ENCODE measurements at regions not wholly inside any gene's neighbourhood (a gene's known extent, or its start where the extent isn't known, plus 50 kb on each side); places are given as distances from the start of the nearest gene placed in this dataset.

- Histone ChIP-seq H3K27me3 (ENCODE audit: control insufficient read depth, insufficient read depth, low read length) (no peaks in the 10 kb centered on the region), H3K4me1 (ENCODE audit: control insufficient read depth, insufficient read depth, low read length) (no peaks in the 10 kb centered on the region), H3K27ac (ENCODE audit: low read length) (no peak overlapping the region), H3K36me3 (ENCODE audit: control insufficient read depth, insufficient read depth, low read length) (no peaks in the 10 kb centered on the region), H3K9me3 (ENCODE audit: control insufficient read depth, insufficient read depth, low read depth, low read length) (peaks cover 5% of the 10 kb centered on the region; the same call in 1 of the 2 replicates), H3K4me3 (ENCODE audit: low read depth in 2 of 2, low read length in 2 of 2) (no peak overlapping the region)
- ATAC-seq (no peak), DNase-seq (ENCODE audit: low read depth, low spot score) (no peak)
- BruUV-seq (replicated peaks), result no TSS peak
- no peak for TF ChIP-seq REST (IDR thresholded peaks at IDR 0.05; ENCODE audit: insufficient read depth in 1 of 2, low read depth in 2 of 2, low read length in 1 of 2)
- no peak for TF ChIP-seq POLR2AphosphoS5 (IDR thresholded peaks at IDR 0.05; ENCODE audit: low read depth, low read length)
- TF ChIP-seq TCF7L2 (IDR thresholded peaks at IDR 0.05; ENCODE audit: low read depth, low read length), result no peak
- no peak for TF ChIP-seq SIN3A (IDR thresholded peaks at IDR 0.05; ENCODE audit: borderline replicate concordance, insufficient read depth, low read depth, low read length)
- no peak for TF ChIP-seq CTCF (IDR thresholded peaks at IDR 0.05)
- CTCF ChIA-PET, result no interaction called here
- in situ Hi-C loops (cut with HindIII; ENCODE audit: low pct_unique_long_range_greater_than_20kb, low sequenced_read_pairs), result no loop called here
- intact Hi-C loops (cut with micrococcal nuclease; ENCODE audit: unreplicated experiment), result no loop called here
- POLR2A ChIA-PET, result interaction anchor here (0.7 kb wide), 1 partner anchor 1701 kb away, joined by 3 read pairs; no protein-coding TSS in a partner anchor
Measured at GRCh38 chr9:31520301-31521085, 864.0 kb upstream of the ACO1 start.

GRCh38 chr9:31535651-31536050 is 848.8 kb upstream of the ACO1 start:
- intact Hi-C loops (cut with micrococcal nuclease; ENCODE audit: unreplicated experiment), result no loop called here
- Histone ChIP-seq H3K27ac (ENCODE audit: low read length) (no peak overlapping the region), H3K4me3 (ENCODE audit: low read depth in 2 of 2, low read length in 2 of 2) (no peak overlapping the region), H3K9me3 (ENCODE audit: control insufficient read depth, insufficient read depth, low read depth, low read length) (no peaks in the 10 kb centered on the region), H3K27me3 (ENCODE audit: control insufficient read depth, insufficient read depth, low read length) (no peaks in the 10 kb centered on the region), H3K4me1 (ENCODE audit: control insufficient read depth, insufficient read depth, low read length) (no peaks in the 10 kb centered on the region), H3K36me3 (ENCODE audit: control insufficient read depth, insufficient read depth, low read length) (no peaks in the 10 kb centered on the region)
- in situ Hi-C loops (cut with HindIII; ENCODE audit: low pct_unique_long_range_greater_than_20kb, low sequenced_read_pairs), result no loop called here
- ChIA-PET POLR2A (no interaction called here), CTCF (no interaction called here)
- ATAC-seq (no peak), DNase-seq (ENCODE audit: low read depth, low spot score) (no peak)
- no peak for TF ChIP-seq REST (IDR thresholded peaks at IDR 0.05; ENCODE audit: insufficient read depth in 1 of 2, low read depth in 2 of 2, low read length in 1 of 2)
- no peak for TF ChIP-seq CTCF (IDR thresholded peaks at IDR 0.05)
- TF ChIP-seq POLR2AphosphoS5 (IDR thresholded peaks at IDR 0.05; ENCODE audit: low read depth, low read length), result no peak
- no peak for TF ChIP-seq SIN3A (IDR thresholded peaks at IDR 0.05; ENCODE audit: borderline replicate concordance, insufficient read depth, low read depth, low read length)
- TF ChIP-seq TCF7L2 (IDR thresholded peaks at IDR 0.05; ENCODE audit: low read depth, low read length), result no peak
- no TSS peak for BruUV-seq (replicated peaks)
